GM12891 (cell line): ENCODE measurements at regions not wholly inside any gene's neighbourhood (a gene's known extent, or its start where the extent isn't known, plus 50 kb on each side); places are given as distances from the start of the nearest gene placed in this dataset.

Source experiments
- PAX5 ChIP-seq: IDR thresholded peaks from 2 replicates; pipeline ENCODE4 v1.6.1; 2011; ENCODE audit warnings: low read length, moderate library complexity, mild to moderate bottlenecking; ENCODE audit not compliant: insufficient read depth, severe bottlenecking
- POLR2A ChIP-seq: IDR thresholded peaks from 2 replicates; pipeline ENCODE4 v1.6.1; 2011; ENCODE audit warnings: low read depth, low read length, control low read depth
- POLR2AphosphoS5 ChIP-seq: IDR thresholded peaks from 2 replicates; pipeline ENCODE4 v1.6.1; 2011; ENCODE audit warnings: low read depth, low read length, control low read depth
- POU2F2 ChIP-seq: IDR thresholded peaks from 2 replicates; pipeline ENCODE4 v1.6.1; 2011; ENCODE audit warnings: low read depth, mild to moderate bottlenecking, control low read depth, low read length, moderate library complexity
- SPI1 ChIP-seq: IDR thresholded peaks from 2 replicates; pipeline ENCODE4 v1.6.1; 2011; ENCODE audit warnings: low read depth, low read length, control low read depth
- TAF1 ChIP-seq: IDR thresholded peaks from 2 replicates; pipeline ENCODE4 v1.6.1; 2011; ENCODE audit warnings: low read depth, low read length, control low read depth

- TF ChIP-seq POLR2A (no peak), POLR2AphosphoS5 (no peak), POU2F2 (no peak), TAF1 (no peak), SPI1 (no peak), PAX5 (no peak)
Measured at GRCh38 chr1:95832370-95832769, 598.4 kb downstream of the RWDD3 start.
